ENCODE measurements at regions not wholly inside any gene's neighbourhood (a gene's known extent, or its start where the extent isn't known, plus 50 kb on each side); places are given as distances from the start of the nearest gene placed in this dataset.
A peak's percentile ranks its signal among the peaks of the same experiment; 100 is the strongest.

DNA sequence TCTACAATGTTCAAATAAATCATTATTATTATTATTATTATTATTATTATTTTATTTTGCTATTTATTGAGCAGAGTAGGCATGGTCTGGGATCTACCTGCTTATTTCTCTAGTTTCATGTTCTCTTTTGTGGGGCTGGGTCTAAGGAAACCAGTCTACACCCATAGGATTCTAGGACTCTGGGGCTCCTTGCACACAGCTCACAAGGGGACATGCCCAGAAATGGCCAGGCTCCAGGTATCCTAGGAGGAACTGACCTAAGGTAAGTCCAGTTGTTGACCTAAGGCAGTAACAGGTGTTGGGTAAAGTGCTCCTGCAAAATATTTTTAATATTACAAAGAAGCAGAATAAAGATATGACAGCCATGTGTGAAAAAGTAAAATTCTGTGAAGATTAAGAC lies 149.6 kb upstream of the TBL1XR1 start:
- Histone ChIP-seq H3K4me1 (peaks cover 0 to 39% of the 10 kb centered on the region in 2 donors), H3K36me3 (no peaks in the 10 kb centered on the region), H3K4me3 (no peak overlapping the region), H3K27ac (peak overlapping the region in 1 of 2 donors; percentile 94), H3K27me3 (no peaks in the 10 kb centered on the region), H3K9me3 (no peaks in the 10 kb centered on the region)
- TF ChIP-seq, protein P1, sequence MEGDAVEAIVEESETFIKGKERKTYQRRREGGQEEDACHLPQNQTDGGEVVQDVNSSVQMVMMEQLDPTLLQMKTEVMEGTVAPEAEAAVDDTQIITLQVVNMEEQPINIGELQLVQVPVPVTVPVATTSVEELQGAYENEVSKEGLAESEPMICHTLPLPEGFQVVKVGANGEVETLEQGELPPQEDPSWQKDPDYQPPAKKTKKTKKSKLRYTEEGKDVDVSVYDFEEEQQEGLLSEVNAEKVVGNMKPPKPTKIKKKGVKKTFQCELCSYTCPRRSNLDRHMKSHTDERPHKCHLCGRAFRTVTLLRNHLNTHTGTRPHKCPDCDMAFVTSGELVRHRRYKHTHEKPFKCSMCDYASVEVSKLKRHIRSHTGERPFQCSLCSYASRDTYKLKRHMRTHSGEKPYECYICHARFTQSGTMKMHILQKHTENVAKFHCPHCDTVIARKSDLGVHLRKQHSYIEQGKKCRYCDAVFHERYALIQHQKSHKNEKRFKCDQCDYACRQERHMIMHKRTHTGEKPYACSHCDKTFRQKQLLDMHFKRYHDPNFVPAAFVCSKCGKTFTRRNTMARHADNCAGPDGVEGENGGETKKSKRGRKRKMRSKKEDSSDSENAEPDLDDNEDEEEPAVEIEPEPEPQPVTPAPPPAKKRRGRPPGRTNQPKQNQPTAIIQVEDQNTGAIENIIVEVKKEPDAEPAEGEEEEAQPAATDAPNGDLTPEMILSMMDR (IDR thresholded peaks at IDR 0.05): no peak
- peak; percentile 50 for DNase-seq (ENCODE audit: low spot score)

DNA sequence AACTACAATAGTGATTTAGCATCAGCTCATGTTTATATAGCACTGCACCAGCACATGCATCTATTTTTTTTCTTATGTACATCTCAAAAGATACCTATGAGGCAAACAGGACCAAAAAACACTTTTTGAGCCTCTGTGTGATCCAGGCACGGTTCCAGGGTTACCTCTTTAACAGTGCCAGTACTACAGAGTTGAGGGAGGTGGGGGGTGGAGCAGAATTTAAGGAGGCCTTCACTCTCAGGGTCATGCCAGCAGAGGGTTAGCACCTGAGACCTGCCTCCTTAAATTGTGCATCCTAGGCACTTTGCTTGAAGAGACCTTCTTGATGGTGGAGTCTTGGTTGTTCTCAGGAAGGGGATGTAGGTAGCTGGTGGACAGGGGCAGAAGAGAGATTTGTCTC lies 150.3 kb upstream of the TBL1XR1 start:
- no peak overlapping the region for H3K27ac ChIP-seq
- no peak overlapping the region for H3K4me3 ChIP-seq
- no peaks in the 10 kb centered on the region for H3K9me3 ChIP-seq
- DNase-seq (ENCODE audit: low spot score): no peak
- H3K27me3 ChIP-seq: no peaks in the 10 kb centered on the region
- TF ChIP-seq, protein P1 (IDR thresholded peaks at IDR 0.05): no peak
- no peaks in the 10 kb centered on the region for H3K36me3 ChIP-seq
- H3K4me1 ChIP-seq: peaks cover 0 to 36% of the 10 kb centered on the region in 2 donors

DNA sequence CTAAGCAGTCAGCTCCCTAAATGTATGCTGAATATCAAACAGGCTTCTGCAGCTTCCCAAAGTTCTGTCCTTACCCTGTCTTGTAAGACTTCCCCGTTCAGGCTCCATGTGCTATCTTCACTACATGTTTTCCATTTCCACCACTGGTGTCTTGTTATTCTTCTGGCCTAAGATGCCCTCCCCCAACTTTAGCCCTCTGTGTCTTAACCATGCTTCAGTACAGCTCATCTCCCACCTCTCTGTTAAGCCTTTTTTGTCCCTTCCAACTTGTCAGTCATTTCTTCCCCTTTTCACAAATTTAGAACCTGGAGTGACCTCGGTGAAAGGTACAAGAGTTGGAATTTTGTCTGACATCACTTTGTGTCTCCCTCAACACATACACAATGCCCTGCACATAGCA lies 151.7 kb upstream of the TBL1XR1 start:
- DNase-seq (ENCODE audit: low spot score): no peak
- no peak overlapping the region for H3K27ac ChIP-seq
- TF ChIP-seq, protein P1 (IDR thresholded peaks at IDR 0.05): no peak

DNA sequence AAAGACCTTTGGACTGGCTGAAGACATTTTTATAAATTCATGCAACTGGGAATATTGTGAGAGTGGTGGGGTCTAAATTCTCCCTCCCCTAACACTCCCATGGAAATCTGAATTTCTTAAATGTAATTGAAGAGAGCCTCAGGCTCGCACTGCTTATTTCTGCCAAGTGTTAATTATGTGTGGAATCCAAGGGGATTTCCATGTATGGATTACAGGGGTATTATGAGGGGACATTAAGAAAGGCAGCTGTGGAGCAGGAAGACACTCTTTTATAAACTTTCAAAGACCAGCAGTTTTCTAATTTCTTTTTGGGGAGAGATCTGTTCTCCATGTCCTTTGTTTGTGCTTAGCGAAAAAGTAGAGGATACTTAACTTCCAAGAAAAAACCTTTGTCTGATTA lies 152.1 kb upstream of the TBL1XR1 start:
- H3K4me3 ChIP-seq: no peak overlapping the region
- no peaks in the 10 kb centered on the region for H3K27me3 ChIP-seq
- TF ChIP-seq, protein P1 (IDR thresholded peaks at IDR 0.05): no peak
- DNase-seq (ENCODE audit: low spot score): no peak
- peaks cover 0 to 24% of the 10 kb centered on the region in 2 donors for H3K4me1 ChIP-seq
- H3K36me3 ChIP-seq: no peaks in the 10 kb centered on the region
- H3K27ac ChIP-seq: no peak overlapping the region
- no peaks in the 10 kb centered on the region for H3K9me3 ChIP-seq

More for the DNA sequence above, 151.7 kb upstream of the TBL1XR1 start:
- Histone ChIP-seq H3K4me1 (peaks cover 0 to 29% of the 10 kb centered on the region in 2 donors), H3K36me3 (no peaks in the 10 kb centered on the region), H3K27me3 (no peaks in the 10 kb centered on the region), H3K4me3 (no peak overlapping the region), H3K9me3 (no peaks in the 10 kb centered on the region)

DNA sequence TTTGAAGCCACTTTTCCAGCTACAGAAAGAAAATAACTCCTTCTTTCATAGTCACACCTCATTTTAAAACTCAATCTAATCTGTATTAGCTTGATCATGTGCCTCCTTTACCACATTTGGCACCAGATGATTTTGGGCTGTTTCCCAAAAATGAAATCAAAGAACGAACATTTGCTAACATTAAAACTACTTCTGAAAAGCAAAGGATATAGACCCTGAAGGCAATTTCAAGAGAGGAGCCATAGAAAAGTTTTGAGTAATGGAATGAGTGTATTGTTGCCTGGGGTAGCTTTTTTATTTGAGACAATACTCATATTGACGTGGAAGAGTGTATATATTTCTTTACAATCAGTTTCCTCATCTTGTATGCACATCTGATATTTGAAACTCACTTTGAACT lies 152.8 kb upstream of the TBL1XR1 start:
- no peak overlapping the region for H3K27ac ChIP-seq
- TF ChIP-seq, protein P1 (IDR thresholded peaks at IDR 0.05): no peak
- DNase-seq (ENCODE audit: low spot score): no peak
- H3K4me3 ChIP-seq: no peak overlapping the region
- H3K9me3 ChIP-seq: no peaks in the 10 kb centered on the region
- no peaks in the 10 kb centered on the region for H3K27me3 ChIP-seq
- H3K36me3 ChIP-seq: no peaks in the 10 kb centered on the region
- H3K4me1 ChIP-seq: peaks cover 0 to 17% of the 10 kb centered on the region in 2 donors

DNA sequence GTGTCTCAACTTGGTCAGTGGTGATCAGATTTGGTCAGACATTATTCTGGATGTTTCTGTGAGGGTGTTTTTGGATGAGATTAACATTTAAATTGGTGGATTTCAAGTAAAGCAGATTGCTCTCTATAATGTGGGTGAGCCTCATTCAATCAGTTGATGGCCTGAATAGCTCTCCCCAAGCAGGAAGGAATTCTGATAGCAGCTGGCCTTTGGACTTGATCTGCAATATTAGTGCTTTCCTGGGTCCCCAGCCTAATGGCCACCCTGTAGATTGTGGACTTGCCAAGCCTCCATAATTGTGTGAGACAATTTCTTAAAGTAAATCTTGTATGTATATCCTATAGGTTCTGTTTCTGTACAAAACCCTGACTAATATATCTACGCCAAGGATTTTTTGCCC lies 153.9 kb upstream of the TBL1XR1 start:
- H3K4me3 ChIP-seq: no peak overlapping the region
- no peaks in the 10 kb centered on the region for H3K27me3 ChIP-seq
- peaks cover 0 to 8% of the 10 kb centered on the region in 2 donors for H3K4me1 ChIP-seq
- TF ChIP-seq, protein P1 (IDR thresholded peaks at IDR 0.05): no peak
- H3K36me3 ChIP-seq: no peaks in the 10 kb centered on the region
- no peak for DNase-seq (ENCODE audit: low spot score)
- H3K27ac ChIP-seq: no peak overlapping the region
- H3K9me3 ChIP-seq: no peaks in the 10 kb centered on the region
